ENCODE measurements at regions not wholly inside any gene's neighbourhood (a gene's known extent, or its start where the extent isn't known, plus 50 kb on each side); places are given as distances from the start of the nearest gene placed in this dataset.

DNA sequence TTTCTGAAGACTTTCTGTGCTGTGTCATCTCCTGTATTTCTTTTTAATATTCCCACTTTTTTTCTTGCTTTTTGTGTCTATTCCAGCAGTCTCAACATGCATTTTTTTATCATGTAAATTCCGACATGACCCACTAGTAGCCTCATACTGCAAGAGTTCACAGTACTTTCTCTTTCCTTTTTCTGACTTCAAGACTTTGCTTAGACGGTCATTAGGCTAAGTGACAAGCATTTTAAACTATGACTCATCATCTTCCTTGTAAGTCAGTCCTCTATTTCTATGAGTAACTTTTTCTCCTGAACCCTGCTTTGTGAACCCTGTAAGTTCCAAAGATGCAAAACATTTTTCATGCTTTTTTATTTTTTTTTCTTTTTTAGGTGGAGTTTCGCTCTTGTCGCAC, 381.2 kb downstream of the TXNL1 start:
- TF ChIP-seq, protein P1, sequence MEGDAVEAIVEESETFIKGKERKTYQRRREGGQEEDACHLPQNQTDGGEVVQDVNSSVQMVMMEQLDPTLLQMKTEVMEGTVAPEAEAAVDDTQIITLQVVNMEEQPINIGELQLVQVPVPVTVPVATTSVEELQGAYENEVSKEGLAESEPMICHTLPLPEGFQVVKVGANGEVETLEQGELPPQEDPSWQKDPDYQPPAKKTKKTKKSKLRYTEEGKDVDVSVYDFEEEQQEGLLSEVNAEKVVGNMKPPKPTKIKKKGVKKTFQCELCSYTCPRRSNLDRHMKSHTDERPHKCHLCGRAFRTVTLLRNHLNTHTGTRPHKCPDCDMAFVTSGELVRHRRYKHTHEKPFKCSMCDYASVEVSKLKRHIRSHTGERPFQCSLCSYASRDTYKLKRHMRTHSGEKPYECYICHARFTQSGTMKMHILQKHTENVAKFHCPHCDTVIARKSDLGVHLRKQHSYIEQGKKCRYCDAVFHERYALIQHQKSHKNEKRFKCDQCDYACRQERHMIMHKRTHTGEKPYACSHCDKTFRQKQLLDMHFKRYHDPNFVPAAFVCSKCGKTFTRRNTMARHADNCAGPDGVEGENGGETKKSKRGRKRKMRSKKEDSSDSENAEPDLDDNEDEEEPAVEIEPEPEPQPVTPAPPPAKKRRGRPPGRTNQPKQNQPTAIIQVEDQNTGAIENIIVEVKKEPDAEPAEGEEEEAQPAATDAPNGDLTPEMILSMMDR (IDR thresholded peaks at IDR 0.05) = no peak
- TF ChIP-seq POLR2AphosphoS5 (IDR thresholded peaks at IDR 0.05; ENCODE audit: low read depth, low read length) = no peak
- TF ChIP-seq, protein P2, sequence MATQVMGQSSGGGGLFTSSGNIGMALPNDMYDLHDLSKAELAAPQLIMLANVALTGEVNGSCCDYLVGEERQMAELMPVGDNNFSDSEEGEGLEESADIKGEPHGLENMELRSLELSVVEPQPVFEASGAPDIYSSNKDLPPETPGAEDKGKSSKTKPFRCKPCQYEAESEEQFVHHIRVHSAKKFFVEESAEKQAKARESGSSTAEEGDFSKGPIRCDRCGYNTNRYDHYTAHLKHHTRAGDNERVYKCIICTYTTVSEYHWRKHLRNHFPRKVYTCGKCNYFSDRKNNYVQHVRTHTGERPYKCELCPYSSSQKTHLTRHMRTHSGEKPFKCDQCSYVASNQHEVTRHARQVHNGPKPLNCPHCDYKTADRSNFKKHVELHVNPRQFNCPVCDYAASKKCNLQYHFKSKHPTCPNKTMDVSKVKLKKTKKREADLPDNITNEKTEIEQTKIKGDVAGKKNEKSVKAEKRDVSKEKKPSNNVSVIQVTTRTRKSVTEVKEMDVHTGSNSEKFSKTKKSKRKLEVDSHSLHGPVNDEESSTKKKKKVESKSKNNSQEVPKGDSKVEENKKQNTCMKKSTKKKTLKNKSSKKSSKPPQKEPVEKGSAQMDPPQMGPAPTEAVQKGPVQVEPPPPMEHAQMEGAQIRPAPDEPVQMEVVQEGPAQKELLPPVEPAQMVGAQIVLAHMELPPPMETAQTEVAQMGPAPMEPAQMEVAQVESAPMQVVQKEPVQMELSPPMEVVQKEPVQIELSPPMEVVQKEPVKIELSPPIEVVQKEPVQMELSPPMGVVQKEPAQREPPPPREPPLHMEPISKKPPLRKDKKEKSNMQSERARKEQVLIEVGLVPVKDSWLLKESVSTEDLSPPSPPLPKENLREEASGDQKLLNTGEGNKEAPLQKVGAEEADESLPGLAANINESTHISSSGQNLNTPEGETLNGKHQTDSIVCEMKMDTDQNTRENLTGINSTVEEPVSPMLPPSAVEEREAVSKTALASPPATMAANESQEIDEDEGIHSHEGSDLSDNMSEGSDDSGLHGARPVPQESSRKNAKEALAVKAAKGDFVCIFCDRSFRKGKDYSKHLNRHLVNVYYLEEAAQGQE (IDR thresholded peaks at IDR 0.05; ENCODE audit: insufficient read depth in 1 of 2, low read depth in 2 of 2, low read length in 1 of 2) = no peak
- no peak for TF ChIP-seq SIN3A (IDR thresholded peaks at IDR 0.05; ENCODE audit: borderline replicate concordance, insufficient read depth, low read depth, low read length)

Measured in Panc1 (cell line).